IMR-90 (cell line): ENCODE measurements at regions not wholly inside any gene's neighbourhood (a gene's known extent, or its start where the extent isn't known, plus 50 kb on each side); places are given as distances from the start of the nearest gene placed in this dataset.
"Not testable (repeated sequence)": the region's sequence is repeated elsewhere in the genome, so short reads cannot be mapped to it uniquely, and the experiment has no call there.

Experiments
- ATAC-seq: fragments of 200-7000 bp; cut with Tn5 transposase; 2 replicates; pipeline ENCODE4 v1.9.1; 2020; ENCODE audit warnings: low read depth, mild to moderate bottlenecking, moderate library complexity
- BruUV-seq: library from RNA; stranded (reverse); fragments of 400-500 nt; replicated peaks from 2 replicates; lab custom pipeline; 2021; lab: Mats Ljungman, UMichigan
- CTCF ChIA-PET: fragments of 300-600 bp; formaldehyde crosslinking; extraction: SDS; loops from one replicate; lab custom pipeline; 2021; ENCODE audit warnings: antibody characterized with exemption; lab: Yijun Ruan, JAX
- POLR2A ChIA-PET: fragments of 300-600 bp; sonication (Branson Sonifier 250); formaldehyde crosslinking; loops from one replicate; lab custom pipeline; 2022; ENCODE audit warnings: antibody characterized with exemption; ENCODE audit not compliant: unreplicated experiment; lab: Charles Lee
- DNase-seq: peaks from one replicate; pipeline ENCODE4 v3.0.0; 2013
- H2AFZ ChIP-seq: replicated peaks from 2 replicates; pipeline ENCODE3; 2013; ENCODE audit warnings: low read length, mild to moderate bottlenecking; ENCODE audit not compliant: poor library complexity
- H2AK5ac ChIP-seq: 2 replicates; pipeline ENCODE4 v1.6.1; 2013; ENCODE audit warnings: low read depth, low read length, inconsistent platforms
- H2AK9ac ChIP-seq: replicated peaks from 2 replicates; pipeline ENCODE3; 2013; ENCODE audit warnings: mild to moderate bottlenecking, low read depth, low read length, moderate library complexity; ENCODE audit not compliant: poor library complexity
- H2BK120ac ChIP-seq: 2 replicates; pipeline ENCODE4 v1.6.1; 2013; ENCODE audit warnings: low read depth, low read length, inconsistent platforms
- H2BK15ac ChIP-seq: 3 replicates; pipeline ENCODE4 v1.6.1; 2013; ENCODE audit warnings: low read depth, low read length, inconsistent platforms
- H2BK20ac ChIP-seq: 2 replicates; pipeline ENCODE4 v1.6.1; 2013; ENCODE audit warnings: low read depth, mild to moderate bottlenecking, inconsistent platforms, low read length, moderate library complexity
- H2BK5ac ChIP-seq: 2 replicates; pipeline ENCODE4 v1.6.1; 2013; ENCODE audit warnings: mild to moderate bottlenecking, low read depth, low read length, inconsistent platforms; ENCODE audit not compliant: poor library complexity, severe bottlenecking
- H3K14ac ChIP-seq: replicated peaks from 2 replicates; pipeline ENCODE4 v1.6.1; 2013; ENCODE audit warnings: low read depth, low read length, inconsistent platforms
- H3K18ac ChIP-seq: 2 replicates; pipeline ENCODE4 v1.6.1; 2013; ENCODE audit warnings: low read depth, low read length, control low read depth
- H3K23ac ChIP-seq: 2 replicates; pipeline ENCODE4 v1.6.1; 2013; ENCODE audit warnings: low read depth, low read length, inconsistent platforms
- H3K27ac ChIP-seq: 2 replicates; pipeline ENCODE4 v1.5.1; 2013; ENCODE audit warnings: mild to moderate bottlenecking, control low read depth, low read length; ENCODE audit not compliant: insufficient read depth
- H3K27me3 ChIP-seq: 2 replicates; pipeline ENCODE4 v1.6.1; 2013; ENCODE audit warnings: low read length; ENCODE audit not compliant: control insufficient read depth, insufficient read depth
- H3K36me3 ChIP-seq: 2 replicates; pipeline ENCODE4 v1.6.1; 2013; ENCODE audit warnings: low read length, mixed read lengths; ENCODE audit not compliant: control insufficient read depth, insufficient read depth
- H3K4ac ChIP-seq: 2 replicates; pipeline ENCODE4 v1.6.1; 2013; ENCODE audit warnings: low read depth, low read length, inconsistent platforms
- H3K4me1 ChIP-seq: 2 replicates; pipeline ENCODE4 v1.6.1; 2013; ENCODE audit warnings: low read length, mixed read lengths; ENCODE audit not compliant: control insufficient read depth, insufficient read depth
- H3K4me2 ChIP-seq: 2 replicates; pipeline ENCODE4 v1.6.1; 2013; ENCODE audit warnings: low read depth, mild to moderate bottlenecking, control low read depth, low read length, moderate library complexity
- H3K4me3 ChIP-seq: 2 replicates; pipeline ENCODE4 v1.5.1; 2013; ENCODE audit warnings: low read depth, mild to moderate bottlenecking, control low read depth, low read length, moderate library complexity; ENCODE audit not compliant: insufficient read depth
- H3K56ac ChIP-seq: 2 replicates; pipeline ENCODE4 v1.6.1; 2013; ENCODE audit warnings: low read length, inconsistent platforms; ENCODE audit not compliant: insufficient read depth; ENCODE audit errors: extremely low read depth
- H3K79me1 ChIP-seq, 2 experiments: 2 replicates each; pipeline ENCODE4 v1.6.1; 2013; ENCODE audit warnings: low read length in 2 of 2, inconsistent platforms in 1 of 2, low read depth in 1 of 2
- H3K9ac ChIP-seq: 2 replicates; pipeline ENCODE4 v1.6.1; 2013; ENCODE audit warnings: low read depth, low read length, control low read depth
- H3K9me1 ChIP-seq: 2 replicates; pipeline ENCODE4 v1.6.1; 2013; ENCODE audit warnings: low read length, inconsistent platforms; ENCODE audit not compliant: insufficient read depth
- H3K9me3 ChIP-seq: 2 replicates; pipeline ENCODE4 v1.6.1; 2013; ENCODE audit warnings: low read length; ENCODE audit not compliant: control insufficient read depth, insufficient read depth
- H4K20me1 ChIP-seq: 2 replicates; pipeline ENCODE4 v1.6.1; 2013; ENCODE audit warnings: low read length, inconsistent platforms; ENCODE audit not compliant: insufficient read depth
- H4K5ac ChIP-seq: 2 replicates; pipeline ENCODE4 v1.6.1; 2013; ENCODE audit warnings: mild to moderate bottlenecking, low read depth, low read length, control low read depth
- H4K8ac ChIP-seq, 2 experiments: 2 replicates each; pipeline ENCODE4 v1.6.1; 2013; ENCODE audit warnings: low read depth in 2 of 2, low read length in 2 of 2, control low read depth in 1 of 2, inconsistent platforms in 1 of 2
- H4K91ac ChIP-seq: 2 replicates; pipeline ENCODE4 v1.6.1; 2013; ENCODE audit warnings: low read depth, low read length, inconsistent platforms; ENCODE audit not compliant: insufficient read depth
- WGBS, 2 experiments: methylation state at CpG; one replicate each; pipeline versions ENCODE4 v1.1.5 to v1.1.7; 2013; ENCODE audit warnings: missing lambda C conversion rate in 2 of 2; ENCODE audit not compliant: insufficient read length in 1 of 2; ENCODE audit errors: extremely low coverage in 2 of 2; 5-methylcytosine and 5-hydroxymethylcytosine counted together
- dilution Hi-C: fragments of 300-500 bp; cut with HindIII; formaldehyde crosslinking; loops from one replicate; pipeline ENCODE4 v1.14.3; 2018; ENCODE audit warnings: low sequenced_read_pairs; ENCODE audit not compliant: unreplicated experiment
- in situ Hi-C: fragments of 300-500 bp; cut with MboI; formaldehyde crosslinking; loops from 3 replicates; pipeline ENCODE4 v1.14.3; 2019; ENCODE audit warnings: low sequenced_read_pairs, inconsistent platforms, mixed read lengths
- intact Hi-C: fragments of 100-400 bp; cut with micrococcal nuclease; formaldehyde crosslinking; loops from 2 replicates; pipeline ENCODE4 v1.10.0; 2022

DNA sequence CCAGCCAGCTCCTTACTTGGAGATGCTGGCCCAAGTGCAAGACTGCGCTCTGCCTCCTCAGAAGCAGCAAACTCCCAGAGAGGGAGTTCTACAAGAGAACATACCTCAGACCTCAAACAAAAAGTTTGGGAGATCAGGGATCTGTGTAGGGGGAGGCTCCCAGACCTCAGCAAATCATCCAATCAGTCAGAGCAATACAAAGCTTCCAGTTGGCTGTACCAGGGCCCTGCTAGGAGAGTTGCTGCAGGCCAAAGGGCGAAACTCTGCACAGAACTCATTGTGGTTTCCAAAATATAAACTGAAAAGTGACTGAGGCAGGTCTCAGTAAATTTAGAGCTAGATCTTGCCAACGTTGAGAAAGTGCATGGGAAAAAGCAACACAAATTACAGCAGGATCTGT is 144.3 kb upstream of the NPAP1 start:
- H2BK120ac ChIP-seq, intact Hi-C loops, H3K4me1 ChIP-seq, H3K79me1 ChIP-seq, H4K5ac ChIP-seq, dilution Hi-C loops, H2BK5ac ChIP-seq, H4K8ac ChIP-seq, in situ Hi-C loops, H3K4ac ChIP-seq, DNase-seq, H3K27ac ChIP-seq, H3K9me3 ChIP-seq, H3K14ac ChIP-seq, H3K9ac ChIP-seq, H3K23ac ChIP-seq, POLR2A ChIA-PET, H3K9me1 ChIP-seq, H3K4me2 ChIP-seq, BruUV-seq, H3K36me3 ChIP-seq, H4K20me1 ChIP-seq, ATAC-seq, H2BK20ac ChIP-seq, H2AK5ac ChIP-seq, H2BK15ac ChIP-seq, H2AK9ac ChIP-seq, H3K27me3 ChIP-seq, H2AFZ ChIP-seq, H3K18ac ChIP-seq, CTCF ChIA-PET, H3K56ac ChIP-seq, H4K91ac ChIP-seq, H3K4me3 ChIP-seq: not testable (repeated sequence)
- WGBS, 2 experiments: no CpG with 5 or more reads among the region's 3 CpGs

DNA sequence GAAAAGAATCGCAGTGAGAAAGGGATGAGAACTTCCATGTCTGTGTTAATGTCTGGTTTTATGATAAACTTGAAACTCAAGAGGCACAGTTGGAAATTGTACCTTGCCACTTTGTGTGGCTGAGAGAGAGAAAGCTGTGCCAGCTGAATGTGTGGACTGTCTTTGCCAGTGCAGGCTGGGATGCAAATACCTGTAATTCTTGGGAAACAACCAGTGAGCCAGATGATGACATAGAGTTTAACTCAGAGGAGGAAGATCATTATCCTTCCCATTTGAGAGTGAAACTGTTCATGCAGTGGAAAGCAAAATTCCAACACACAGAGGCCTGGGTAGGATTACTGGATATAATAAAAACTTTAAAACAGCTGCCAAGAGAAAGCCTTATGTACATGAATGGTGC is 141.5 kb upstream of the NPAP1 start:
- H2BK15ac ChIP-seq, H4K8ac ChIP-seq, H3K23ac ChIP-seq, H3K9ac ChIP-seq, H2AFZ ChIP-seq, H3K18ac ChIP-seq, H3K4me1 ChIP-seq, ATAC-seq, H4K5ac ChIP-seq, DNase-seq, dilution Hi-C loops, H3K36me3 ChIP-seq, in situ Hi-C loops, H4K91ac ChIP-seq, BruUV-seq, H3K4me3 ChIP-seq, H2AK5ac ChIP-seq, H2BK20ac ChIP-seq, POLR2A ChIA-PET, H2BK120ac ChIP-seq, H3K4me2 ChIP-seq, H3K14ac ChIP-seq, H3K4ac ChIP-seq, H3K9me1 ChIP-seq, H3K9me3 ChIP-seq, H4K20me1 ChIP-seq, H3K56ac ChIP-seq, H2AK9ac ChIP-seq, H3K79me1 ChIP-seq, intact Hi-C loops, H2BK5ac ChIP-seq, CTCF ChIA-PET, H3K27me3 ChIP-seq, H3K27ac ChIP-seq: not testable (repeated sequence)
- no CpG with 5 or more reads among the region's 1 CpG for WGBS, 2 experiments
